Epithelial cell of proximal tubule (primary cell): ENCODE measurements at regions not wholly inside any gene's neighbourhood (a gene's known extent, or its start where the extent isn't known, plus 50 kb on each side); places are given as distances from the start of the nearest gene placed in this dataset.
"Not testable (repeated sequence)": the region's sequence is repeated elsewhere in the genome, so short reads cannot be mapped to it uniquely, and the experiment has no call there.

Source experiments
- DNase-seq: peaks from one replicate; pipeline ENCODE4 v3.0.0-alpha.2; 2011; ENCODE audit warnings: low read depth
- H3K4me3 ChIP-seq: 2 replicates; pipeline ENCODE4 v1.5.1; 2011; ENCODE audit warnings: low read depth, mild to moderate bottlenecking, low read length
- CTCF ChIP-seq: conservative IDR thresholded peaks from 2 replicates; pipeline ENCODE4 v1.5.1; 2012; ENCODE audit warnings: low read depth, mild to moderate bottlenecking, low read length

GRCh38 chrX:152038804-152039203 lies 64.3 kb upstream of the GABRE start:
- DNase-seq = no peak
- no peak overlapping the region for H3K4me3 ChIP-seq
- no peak for TF ChIP-seq CTCF

GRCh38 chrX:152037183-152037582 lies 62.7 kb upstream of the GABRE start:
- TF ChIP-seq CTCF = no peak
- DNase-seq = no peak
- no peak overlapping the region for H3K4me3 ChIP-seq

GRCh38 chrX:152031346-152031745 lies 56.9 kb upstream of the GABRE start:
- H3K4me3 ChIP-seq, DNase-seq: not testable (repeated sequence)

GRCh38 chrX:152028579-152028978 lies 54.1 kb upstream of the GABRE start:
- no peak overlapping the region for H3K4me3 ChIP-seq
- DNase-seq = no peak
- TF ChIP-seq CTCF = no peak

GRCh38 chrX:152025656-152026440 lies 51.4 kb upstream of the GABRE start:
- DNase-seq = no peak
- TF ChIP-seq CTCF = no peak
- no peak overlapping the region for H3K4me3 ChIP-seq

GRCh38 chrX:152024710-152025109 lies 50.2 kb upstream of the GABRE start:
- DNase-seq = no peak
- no peak overlapping the region for H3K4me3 ChIP-seq
- TF ChIP-seq CTCF = no peak
